ENCODE measurements at regions not wholly inside any gene's neighbourhood (a gene's known extent, or its start where the extent isn't known, plus 50 kb on each side); places are given as distances from the start of the nearest gene placed in this dataset.

DNA sequence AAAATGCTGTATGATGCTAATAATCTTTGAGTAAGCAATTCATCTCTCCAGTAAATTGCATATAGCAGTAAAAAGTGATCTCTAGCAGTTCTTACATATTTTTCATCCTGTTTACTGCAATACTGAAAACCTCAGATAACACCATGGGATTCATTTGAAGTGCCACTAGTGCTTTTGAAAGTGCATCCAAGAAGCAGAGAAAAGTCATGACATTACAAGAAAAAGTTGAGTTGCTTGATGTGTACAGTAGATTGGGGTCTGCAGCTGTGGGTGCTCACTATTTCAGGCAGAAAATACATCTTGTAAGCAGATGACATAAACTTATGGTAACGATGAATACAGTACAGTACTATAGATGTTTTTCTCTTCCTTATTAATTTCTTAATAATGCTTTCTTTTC, 1984.9 kb upstream of the LRRTM1 start:
- TF ChIP-seq CREM (IDR thresholded peaks at IDR 0.05; ENCODE audit: low read depth) = no peak
- TF ChIP-seq, protein P1, sequence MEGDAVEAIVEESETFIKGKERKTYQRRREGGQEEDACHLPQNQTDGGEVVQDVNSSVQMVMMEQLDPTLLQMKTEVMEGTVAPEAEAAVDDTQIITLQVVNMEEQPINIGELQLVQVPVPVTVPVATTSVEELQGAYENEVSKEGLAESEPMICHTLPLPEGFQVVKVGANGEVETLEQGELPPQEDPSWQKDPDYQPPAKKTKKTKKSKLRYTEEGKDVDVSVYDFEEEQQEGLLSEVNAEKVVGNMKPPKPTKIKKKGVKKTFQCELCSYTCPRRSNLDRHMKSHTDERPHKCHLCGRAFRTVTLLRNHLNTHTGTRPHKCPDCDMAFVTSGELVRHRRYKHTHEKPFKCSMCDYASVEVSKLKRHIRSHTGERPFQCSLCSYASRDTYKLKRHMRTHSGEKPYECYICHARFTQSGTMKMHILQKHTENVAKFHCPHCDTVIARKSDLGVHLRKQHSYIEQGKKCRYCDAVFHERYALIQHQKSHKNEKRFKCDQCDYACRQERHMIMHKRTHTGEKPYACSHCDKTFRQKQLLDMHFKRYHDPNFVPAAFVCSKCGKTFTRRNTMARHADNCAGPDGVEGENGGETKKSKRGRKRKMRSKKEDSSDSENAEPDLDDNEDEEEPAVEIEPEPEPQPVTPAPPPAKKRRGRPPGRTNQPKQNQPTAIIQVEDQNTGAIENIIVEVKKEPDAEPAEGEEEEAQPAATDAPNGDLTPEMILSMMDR (IDR thresholded peaks at IDR 0.05 in 2 of 3, conservative IDR thresholded peaks at IDR 0.05 in 1 of 3; ENCODE audit: control insufficient read depth in 2 of 3, extremely low read depth in 1 of 3, insufficient read depth in 1 of 3, low read depth in 3 of 3, low read length in 3 of 3) = no peak
- no peak for TF ChIP-seq MYC (IDR thresholded peaks at IDR 0.05; ENCODE audit: insufficient read depth, insufficient read length, insufficient replicate concordance, low read length, severe bottlenecking)
- no peak for TF ChIP-seq TAF1 (IDR thresholded peaks at IDR 0.05; ENCODE audit: borderline replicate concordance, low read depth, low read length)
- no peak for TF ChIP-seq RUNX3 (IDR thresholded peaks at IDR 0.05; ENCODE audit: low read length)
- TF ChIP-seq, protein P2, sequence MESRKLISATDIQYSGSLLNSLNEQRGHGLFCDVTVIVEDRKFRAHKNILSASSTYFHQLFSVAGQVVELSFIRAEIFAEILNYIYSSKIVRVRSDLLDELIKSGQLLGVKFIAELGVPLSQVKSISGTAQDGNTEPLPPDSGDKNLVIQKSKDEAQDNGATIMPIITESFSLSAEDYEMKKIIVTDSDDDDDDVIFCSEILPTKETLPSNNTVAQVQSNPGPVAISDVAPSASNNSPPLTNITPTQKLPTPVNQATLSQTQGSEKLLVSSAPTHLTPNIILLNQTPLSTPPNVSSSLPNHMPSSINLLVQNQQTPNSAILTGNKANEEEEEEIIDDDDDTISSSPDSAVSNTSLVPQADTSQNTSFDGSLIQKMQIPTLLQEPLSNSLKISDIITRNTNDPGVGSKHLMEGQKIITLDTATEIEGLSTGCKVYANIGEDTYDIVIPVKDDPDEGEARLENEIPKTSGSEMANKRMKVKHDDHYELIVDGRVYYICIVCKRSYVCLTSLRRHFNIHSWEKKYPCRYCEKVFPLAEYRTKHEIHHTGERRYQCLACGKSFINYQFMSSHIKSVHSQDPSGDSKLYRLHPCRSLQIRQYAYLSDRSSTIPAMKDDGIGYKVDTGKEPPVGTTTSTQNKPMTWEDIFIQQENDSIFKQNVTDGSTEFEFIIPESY (IDR thresholded peaks at IDR 0.05) = no peak
- no peak for TF ChIP-seq SKIL (IDR thresholded peaks at IDR 0.05; ENCODE audit: low read depth, poor library complexity, severe bottlenecking)
- TF ChIP-seq TCF12 (IDR thresholded peaks at IDR 0.05; ENCODE audit: low read depth, low read length) = no peak
- TF ChIP-seq BACH1 (IDR thresholded peaks at IDR 0.05; ENCODE audit: borderline replicate concordance) = no peak
